ENCODE measurements at regions not wholly inside any gene's neighbourhood (a gene's known extent, or its start where the extent isn't known, plus 50 kb on each side); places are given as distances from the start of the nearest gene placed in this dataset.
A peak's percentile ranks its signal among the peaks of the same experiment; 100 is the strongest.
"Not testable (repeated sequence)": the region's sequence is repeated elsewhere in the genome, so short reads cannot be mapped to it uniquely, and the experiment has no call there.

DNA sequence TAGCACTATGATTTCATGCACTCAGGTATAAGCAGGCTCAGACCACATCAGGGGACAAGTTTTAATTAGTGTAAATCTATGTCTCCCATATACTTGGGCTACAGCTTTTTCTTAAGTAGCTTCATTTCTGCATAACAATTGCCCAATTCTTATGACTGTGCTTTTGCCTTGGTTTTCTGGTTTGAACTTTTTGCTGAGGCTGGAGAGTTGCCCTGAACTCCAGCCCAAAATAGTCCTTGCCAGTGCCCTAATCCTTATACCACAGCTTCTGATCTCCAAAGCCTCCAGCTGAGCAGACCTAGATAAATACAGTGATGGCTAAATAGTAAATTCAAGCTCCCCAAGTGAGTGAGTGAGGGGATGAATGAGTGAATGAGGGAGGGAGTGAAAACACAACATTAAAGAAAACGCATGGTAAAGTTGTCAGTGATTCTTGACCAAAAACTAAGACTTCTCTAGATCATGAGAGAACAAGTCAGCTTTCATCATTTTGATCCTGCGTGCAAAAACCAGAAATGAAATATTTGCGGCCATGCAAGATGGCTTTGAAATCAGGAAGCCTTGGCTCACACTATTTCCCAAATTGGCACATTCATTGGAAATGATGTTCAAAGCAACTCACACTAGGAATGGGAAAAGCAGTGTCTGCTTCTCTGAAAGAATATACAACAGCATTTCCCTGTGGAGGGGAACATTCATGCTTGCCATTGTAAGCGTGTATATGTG, 437.1 kb upstream of the CTSO start:
- no peak for DNase-seq

DNA sequence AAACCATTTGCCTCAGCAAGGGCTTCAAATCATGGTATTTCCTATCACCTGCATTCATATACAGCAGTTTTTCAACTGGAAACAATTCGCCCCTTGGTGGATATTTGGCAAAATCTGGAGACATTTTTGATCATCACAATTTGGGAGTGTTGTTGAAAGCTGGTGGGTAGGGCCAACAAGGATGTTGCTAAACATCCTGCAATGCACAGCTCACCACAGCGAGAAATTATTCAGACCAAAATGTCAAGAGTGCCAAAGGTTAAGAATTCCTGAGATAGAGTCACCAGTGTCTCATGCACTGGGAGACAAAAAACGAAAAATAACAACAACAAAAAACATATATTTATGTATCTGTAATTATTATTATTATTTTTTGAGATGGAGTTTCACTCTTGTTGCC, 435.2 kb upstream of the CTSO start:
- no peak for DNase-seq

DNA sequence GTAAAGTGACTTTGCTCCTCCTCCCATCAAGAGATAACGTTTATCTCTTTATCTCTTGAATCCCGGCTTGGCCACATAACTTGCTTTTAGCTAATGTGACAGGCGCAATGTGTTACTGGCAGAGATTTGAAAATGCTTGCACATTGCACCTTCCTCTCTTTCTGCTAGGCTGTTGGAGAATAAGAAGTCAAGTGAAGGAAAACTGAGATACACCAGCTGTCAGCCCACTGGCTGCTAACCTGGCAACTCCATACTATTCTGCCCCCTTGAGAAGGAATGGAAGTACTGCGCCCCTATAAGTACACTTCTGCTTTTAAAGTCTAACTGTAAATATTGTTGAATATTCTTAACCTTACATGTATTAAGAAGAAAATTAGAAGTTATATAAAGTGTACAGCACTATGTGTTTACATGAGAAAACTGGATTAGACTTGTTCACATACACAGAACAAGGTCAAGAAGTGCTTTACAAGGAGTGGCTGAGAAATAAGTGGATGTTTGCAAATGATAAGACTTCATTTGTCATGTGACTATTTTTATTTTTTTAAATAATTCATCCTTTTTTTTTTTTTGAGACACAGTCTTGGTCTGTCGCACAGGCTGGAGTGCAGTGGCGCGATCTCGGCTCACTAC, 424.5 kb upstream of the CTSO start:
- peak; percentile 53 for DNase-seq

DNA sequence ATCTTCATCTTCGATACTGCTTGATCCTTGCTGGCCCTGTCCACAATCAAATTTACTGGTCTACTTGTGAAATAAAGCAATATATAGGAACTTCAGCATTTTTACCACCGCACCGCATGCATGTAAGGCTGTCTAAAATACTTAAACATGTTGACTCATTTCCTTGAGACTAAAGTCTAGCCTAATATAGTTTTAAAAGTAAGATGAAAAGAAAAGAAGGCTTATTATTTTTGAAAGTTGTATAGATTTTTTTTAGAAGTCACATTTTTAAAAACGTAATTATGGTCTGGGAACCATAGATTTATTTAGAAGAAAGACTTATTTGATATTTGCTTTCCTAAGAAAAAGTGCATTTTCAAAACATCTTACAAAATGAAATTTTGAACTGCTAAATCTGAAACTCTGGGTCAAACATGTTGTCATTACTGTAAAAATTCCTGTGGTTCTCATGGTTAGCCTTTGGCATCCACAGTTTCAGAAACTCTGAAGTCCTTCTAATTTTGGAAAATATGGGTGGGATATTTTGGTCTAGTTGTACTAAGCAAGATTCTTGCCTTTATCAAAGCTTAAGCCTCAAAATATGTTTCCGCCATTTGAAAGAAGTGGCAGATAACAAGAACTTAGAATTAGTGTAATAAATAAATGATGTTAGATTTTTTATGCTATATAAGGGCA, 423.5 kb upstream of the CTSO start:
- no peak for DNase-seq

DNA sequence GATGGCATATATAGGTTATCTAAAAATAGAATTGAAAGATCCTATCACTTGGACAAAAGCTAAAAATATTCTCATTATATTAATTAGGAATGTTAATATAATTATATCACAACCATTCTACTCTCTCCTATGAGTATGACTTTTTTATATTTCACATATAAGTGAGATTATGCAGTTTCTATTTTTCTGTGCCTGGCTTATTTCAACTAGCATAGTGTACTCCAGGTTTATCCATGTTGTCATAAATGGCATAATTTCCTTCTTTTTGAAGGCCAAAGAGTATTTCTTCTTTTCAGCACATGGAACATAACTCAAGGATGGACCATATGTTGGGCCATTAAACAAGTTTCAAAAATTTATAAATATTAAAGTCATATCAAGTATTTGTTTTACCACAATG, 421.2 kb upstream of the CTSO start:
- DNase-seq: no peak

DNA sequence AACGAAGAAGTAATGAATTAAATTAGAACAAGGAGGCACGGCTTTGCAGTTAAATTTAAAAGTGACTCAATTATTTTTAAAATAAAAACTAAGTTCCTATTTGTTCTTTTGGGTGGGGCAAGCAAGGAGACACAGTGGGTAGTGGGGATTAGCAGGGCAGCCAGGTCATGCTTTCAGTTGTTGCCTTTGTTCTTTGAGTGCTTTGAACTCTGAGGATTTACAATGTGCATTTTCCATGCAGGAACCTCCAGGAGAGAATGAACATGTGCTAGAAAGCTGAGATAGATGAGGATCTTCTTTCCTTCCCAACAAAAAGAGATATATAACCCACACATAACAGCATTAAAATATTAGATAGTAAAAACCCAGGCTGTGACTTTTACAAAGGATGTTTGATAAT, 420.4 kb upstream of the CTSO start:
- DNase-seq: no peak

DNA sequence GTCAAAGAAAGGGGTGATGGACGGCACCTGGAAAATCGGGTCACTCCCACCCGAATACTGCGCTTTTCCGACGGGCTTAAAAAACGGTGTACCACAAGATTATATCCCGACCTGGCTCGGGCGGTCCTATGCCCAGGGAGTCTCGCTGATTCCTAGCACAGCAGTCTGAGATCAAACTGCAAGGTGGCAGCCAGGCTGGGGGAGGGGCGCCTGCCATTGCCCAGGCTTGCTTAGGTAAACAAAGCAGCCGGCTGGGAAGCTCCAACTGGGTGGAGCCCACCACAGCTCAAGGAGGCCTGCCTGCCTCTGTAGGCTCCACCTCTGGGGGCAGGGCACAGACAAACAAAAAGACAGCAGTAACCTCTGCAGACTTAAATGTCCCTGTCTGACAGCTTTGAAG, 413.8 kb upstream of the CTSO start:
- not testable (repeated sequence) for DNase-seq

DNA sequence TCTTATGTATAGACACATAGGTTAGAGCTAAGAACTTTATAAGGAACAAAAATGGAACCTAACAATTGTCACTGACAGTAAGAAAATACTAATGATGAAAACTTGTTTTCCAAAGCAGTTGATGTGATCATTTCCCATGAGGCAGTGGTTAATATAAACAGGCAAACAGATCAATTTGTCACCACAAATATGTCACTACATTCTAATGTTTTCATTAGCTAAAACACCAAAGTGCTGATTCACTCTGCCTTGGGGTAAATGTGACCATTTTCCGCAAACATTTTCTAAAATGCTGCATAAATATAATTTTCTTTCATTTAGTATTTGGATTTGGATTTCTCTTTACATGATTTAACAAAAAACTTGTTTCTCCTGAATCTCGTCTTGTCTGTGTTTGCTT, 408.9 kb upstream of the CTSO start:
- no peak for DNase-seq

DNA sequence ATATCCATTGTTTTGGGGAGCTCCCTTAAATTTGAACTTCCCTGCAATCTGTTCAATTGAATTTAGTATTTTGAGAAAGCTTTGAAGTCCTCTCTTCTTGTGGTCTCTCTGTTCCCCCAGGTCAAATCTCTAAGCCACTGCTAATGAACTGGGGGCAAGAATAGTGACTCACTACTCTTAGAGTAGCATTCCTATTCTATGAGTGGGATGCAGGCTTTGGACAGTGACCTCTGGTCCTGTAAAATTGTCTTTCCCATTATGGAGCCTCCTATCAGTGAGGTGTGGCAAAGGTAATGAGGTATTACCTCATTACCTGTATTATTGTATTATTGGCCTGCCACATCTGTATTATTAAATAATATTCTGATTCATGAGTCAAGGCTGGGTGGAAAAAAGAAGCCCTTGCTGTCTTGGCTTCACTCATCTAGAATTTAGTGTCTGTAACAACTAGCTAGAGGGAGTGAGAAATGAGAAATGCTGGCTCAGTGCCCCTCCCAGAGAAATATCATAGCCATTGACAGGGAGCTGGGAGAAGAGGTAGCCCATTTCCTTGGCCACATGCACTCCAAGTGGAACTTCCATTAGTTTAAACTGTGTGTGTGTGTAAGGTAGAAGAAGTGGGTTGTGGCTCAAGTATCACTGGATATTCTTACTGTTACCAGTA, 393.9 kb upstream of the CTSO start:
- DNase-seq: no peak

DNA sequence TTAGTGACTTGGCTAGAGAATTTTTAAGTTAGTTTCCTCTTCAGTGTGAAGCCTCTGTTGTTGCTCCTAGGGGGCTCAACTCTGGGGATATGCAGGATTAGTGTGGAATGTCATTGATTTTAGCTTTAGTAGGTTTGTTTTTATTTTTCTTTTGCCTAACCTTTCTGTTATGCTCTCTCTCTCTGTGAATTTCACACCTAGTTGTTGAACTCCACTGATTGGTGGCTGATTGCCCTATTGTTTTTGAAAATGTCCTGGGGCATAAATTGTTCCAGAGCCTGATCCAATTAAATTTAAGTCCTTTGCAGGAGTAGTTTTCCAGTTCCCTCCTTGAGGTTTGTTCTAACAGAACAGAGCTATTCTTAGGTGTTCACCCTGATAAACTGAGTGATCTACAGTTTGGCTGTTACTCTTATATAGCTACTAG, 393.3 kb upstream of the CTSO start:
- no peak for DNase-seq

DNA sequence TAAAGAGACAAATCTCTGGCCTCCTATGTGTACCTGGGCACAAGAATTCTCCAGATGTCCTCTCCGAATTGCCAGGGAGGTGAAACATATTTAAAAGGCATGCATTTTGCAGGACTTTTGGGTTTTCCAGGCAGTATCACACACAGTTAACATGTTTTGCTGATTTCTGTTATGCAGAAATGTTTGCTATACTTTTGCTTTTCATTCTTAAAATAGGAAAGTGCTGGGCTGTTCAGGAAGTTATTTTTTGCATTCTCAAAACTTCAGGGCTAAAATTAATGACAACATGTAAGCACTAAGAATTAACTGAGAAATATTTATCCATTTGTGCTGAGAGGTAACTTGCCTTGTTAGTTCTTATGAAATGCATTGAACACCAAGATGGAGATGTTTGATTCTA, 390.7 kb upstream of the CTSO start:
- no peak for DNase-seq

DNA sequence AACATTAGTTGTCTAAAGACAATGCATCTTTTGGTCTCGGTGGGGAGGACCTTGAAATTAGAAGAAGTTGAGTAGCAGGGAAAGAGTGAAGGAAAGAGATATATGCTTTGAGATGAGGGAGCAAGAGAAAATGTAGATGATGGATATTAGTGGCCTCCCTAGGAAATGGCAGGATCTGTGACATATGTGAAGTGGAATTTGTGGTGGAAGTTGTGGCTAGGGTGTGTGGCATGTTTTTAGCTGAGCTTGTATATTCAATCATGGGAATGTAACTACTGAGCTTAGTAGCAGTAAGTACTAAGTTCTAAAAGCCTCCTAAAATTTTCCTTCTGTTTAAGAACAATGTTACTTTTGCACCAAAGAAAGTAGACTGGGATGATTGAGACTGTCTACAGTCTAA, 382.8 kb upstream of the CTSO start:
- no peak for DNase-seq

DNA sequence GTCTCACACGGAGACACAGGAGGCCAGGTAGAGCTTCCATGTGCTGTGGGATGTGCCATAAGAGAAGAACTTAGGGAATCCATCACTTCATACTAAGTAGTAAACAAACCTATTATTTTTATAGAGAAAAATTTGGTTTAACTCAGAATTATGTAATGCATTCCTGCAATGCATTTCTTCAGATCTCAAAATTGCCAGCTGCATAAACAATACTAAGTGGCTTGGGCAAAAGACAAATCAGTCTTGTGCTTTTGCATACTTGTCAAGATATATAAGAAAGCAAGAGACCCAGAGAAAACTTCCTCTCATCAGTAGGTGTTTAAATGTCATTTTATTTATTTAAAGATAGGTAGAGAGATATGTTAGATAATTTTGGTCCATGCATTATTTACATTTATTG, 382.1 kb upstream of the CTSO start:
- DNase-seq: no peak

DNA sequence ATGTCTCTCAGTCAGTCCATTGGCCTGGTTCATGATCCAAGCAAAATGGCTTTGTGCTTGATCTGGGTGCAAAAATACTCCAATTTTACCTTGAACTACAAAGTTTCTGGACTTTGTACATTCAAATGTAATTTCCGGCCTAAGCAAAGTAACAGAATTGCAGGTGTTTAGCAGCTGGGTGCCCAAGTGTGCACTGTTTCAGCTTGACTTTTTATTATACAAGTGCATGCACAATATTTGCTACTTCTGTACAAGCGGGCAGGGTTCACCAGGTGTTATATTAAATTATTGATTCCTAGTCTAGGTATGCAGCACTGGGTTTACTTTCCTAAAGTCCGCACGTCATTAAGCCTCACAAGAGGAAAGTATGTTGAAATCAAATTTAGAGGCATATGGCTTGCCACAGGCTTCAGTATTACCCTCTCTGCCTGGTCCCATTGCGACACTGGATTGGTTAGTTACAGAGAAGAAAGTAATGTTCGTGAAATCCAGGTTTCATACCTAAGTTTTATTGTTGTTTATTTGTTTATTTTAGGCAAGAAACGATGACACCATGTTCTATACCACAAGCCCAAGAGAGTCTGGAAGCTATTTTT, 376.9 kb upstream of the CTSO start:
- DNase-seq: no peak

DNA sequence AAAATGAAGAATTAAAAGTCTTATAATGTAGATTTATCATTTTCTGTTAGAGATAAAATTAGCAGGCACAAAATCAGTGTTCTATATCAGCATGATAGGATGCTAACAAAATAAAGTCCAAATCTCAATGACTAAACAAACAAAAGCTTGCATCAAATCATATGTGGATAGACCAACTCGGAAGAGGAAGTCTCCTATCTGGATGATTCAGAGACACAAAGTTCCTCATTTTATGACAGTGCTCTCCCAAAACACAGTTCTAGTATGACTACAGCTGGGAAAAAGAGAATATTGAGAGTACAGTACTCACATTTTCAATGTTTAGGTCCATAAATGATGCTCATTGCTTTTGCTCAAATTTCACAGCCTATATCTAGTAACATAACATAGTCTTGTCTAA, 376.1 kb upstream of the CTSO start:
- no peak for DNase-seq

DNA sequence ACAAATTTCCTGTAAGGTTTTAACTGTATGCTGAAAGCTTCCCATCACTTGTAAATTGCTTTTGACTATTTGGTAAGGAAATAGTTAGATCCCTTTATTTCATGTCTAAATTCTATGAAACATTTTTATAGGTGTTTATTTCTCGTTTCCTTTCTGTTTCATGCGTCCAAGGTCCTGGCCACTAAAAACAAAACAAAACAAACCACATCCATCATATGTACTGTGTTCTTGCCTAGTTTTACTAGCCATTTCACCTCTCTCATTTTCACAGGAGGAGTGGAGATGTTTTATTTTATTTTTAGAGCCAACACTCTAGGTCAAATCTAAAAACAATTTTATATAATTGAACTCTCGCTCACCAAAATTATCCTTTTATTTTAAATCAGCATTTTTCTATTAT, 375.2 kb upstream of the CTSO start:
- DNase-seq: no peak

DNA sequence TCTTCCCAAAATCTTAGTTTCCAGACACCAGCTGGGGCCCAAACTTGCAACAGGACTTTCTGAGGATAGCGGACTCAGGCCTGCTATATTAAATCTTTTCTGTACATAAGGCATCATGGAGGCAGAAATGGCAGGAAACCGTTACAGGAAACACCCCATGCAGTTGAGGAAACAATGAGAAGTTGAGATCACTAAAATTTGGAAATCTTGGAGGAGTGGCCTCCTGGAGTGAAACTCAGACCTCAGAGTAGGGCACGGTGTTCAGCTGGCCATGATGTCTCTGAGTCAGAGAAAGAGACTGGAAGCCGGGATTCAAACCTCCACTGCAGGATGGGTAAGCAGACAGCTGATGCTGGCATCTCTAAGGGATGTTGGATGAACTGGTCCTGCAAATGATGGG, 372.6 kb upstream of the CTSO start:
- DNase-seq: no peak

DNA sequence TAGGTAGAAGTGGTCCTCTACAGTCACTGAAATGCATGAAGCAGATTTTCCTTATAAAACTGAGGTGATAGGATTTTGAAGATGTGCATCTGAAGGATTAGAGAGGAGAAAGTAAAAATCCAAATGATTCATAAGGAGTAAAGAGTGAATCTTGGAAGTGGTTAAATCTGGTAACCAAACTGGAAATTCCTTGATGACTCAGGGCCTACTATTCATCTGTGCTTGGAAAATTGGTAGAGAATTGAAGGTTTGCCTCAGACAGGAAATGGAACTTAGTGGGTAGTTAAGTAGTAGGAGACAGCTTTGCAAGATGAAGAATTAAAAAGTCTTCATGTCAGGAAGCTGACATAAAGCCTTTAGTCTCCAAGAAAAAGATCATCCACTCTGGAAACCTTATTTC, 368.9 kb upstream of the CTSO start:
- no peak for DNase-seq

DNA sequence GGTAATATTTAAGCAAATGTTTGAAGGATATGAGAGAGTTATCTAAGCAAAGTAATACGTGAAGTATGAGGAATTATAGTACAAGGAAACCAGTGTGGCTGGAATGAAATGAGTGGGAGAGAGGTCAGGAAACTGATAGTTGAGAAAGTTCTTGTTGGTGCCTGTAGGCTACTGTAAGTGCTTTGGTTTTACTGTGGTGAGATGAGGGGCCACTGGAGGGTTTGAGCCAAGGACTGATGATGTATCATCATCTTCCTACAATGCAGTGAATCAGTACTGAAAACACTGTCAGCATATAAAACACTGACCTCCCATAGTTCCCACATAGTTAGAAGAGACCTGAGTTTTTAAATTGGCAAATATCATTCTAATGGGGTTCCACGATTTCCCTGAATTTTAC, 367.5 kb upstream of the CTSO start:
- DNase-seq: no peak

DNA sequence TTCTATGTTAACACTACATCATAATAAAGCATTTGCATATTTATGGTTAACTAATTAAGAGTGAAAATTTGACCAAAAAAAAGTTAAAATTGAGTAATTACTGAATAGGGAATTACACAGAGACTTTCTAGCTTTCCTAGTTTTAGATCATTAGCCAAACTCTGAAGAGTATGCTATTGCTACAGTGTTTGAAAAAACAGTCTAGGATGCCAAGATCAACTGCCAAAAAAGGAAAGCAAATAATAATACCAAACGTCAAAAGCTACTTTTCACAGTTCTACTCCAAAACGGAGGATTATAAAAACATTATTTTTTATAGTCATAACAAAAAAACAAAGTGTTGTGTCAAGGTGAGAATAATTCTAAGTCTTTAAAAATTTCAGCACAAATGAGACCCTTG, 359.8 kb upstream of the CTSO start:
- DNase-seq: no peak

DNA sequence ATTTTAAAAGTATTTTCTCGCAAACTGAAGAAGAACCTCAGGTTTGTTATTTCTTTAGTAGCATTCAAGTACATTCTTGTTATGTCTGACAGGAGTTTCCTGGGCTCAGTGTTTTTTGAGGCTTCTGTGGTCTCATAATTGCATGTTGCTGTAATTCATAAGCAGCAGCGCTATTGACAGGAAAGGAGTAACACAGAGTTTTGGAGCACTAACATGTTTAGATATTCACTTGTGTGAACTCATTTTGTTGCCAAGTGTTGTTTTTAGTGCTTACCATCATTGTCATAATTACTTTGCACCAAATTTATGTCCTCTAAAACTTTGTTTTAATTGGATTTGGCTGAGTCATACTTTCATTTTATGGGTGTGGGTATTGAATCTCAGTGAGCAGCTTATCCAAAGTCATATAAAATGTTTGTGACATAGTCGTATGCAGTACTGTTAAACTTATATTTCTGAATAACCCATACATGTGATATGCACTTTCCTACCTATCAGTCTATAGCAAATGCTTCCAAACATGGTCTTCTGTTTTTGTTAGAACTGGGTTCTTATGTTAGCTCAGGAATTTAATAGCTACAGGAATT, 358.7 kb upstream of the CTSO start:
- DNase-seq: no peak

DNA sequence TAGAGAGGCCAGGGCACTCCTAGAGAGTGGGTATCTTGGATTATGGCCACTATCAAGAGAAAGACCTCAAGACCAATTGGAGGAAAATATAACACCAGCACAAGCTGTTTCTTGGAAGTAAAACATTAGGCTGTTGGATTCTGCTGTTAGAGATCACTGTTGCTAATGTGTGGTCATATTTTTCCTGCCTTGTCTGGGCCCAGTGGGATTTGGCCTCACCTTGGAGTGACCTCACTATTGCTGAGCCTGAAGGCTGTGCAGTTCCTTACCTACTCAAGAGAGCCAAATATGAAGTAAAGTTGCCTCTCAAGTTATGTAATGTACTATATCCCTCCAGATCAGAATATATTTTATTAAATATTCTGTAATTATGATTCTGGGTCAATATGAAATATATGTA, 355.4 kb upstream of the CTSO start:
- no peak for DNase-seq

DNA sequence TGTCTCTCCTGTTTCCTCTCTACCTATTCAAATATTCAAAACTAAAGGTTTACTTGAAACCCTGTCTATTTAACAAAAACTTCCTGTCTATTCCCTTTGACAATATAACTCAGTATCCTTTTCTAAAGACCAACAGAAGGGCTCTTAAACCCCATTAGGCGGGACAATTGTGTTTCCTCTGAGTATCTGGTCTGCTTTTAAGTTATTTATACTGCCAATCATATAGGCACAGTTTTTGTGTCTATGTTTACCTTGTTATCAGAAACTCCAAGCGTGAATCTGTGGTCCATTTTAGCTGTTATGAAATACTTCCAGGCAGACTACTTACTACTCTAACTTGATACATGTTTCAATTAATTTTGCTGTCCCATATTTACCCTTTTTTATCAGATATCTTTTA, 350.0 kb upstream of the CTSO start:
- peak; percentile 84 for DNase-seq
